ENCODE measurements at regions not wholly inside any gene's neighbourhood (a gene's known extent, or its start where the extent isn't known, plus 50 kb on each side); places are given as distances from the start of the nearest gene placed in this dataset.

- TF ChIP-seq POLR2AphosphoS5 (IDR thresholded peaks at IDR 0.05; ENCODE audit: low read depth, low read length) (no peak), RAD21 (IDR thresholded peaks at IDR 0.05; ENCODE audit: low read length) (no peak), CTCF (IDR thresholded peaks at IDR 0.05) (no peak), MEF2A (IDR thresholded peaks at IDR 0.05; ENCODE audit: borderline replicate concordance, low read depth) (no peak), EZH2phosphoT487 (IDR thresholded peaks at IDR 0.05; ENCODE audit: borderline replicate concordance, low read depth) (no peak), GABPA (IDR thresholded peaks at IDR 0.05; ENCODE audit: low read depth) (no peak), REST (IDR thresholded peaks at IDR 0.05; ENCODE audit: low read depth, low read length) (no peak), USF2 (IDR thresholded peaks at IDR 0.05; ENCODE audit: borderline replicate concordance, low read depth, low read length) (no peak), EP300 (IDR thresholded peaks at IDR 0.05; ENCODE audit: borderline replicate concordance in 1 of 2, low read depth in 1 of 2, low read length in 1 of 2) (no peak), RCOR1 (IDR thresholded peaks at IDR 0.05; ENCODE audit: low read length) (no peak), ELF1 (IDR thresholded peaks at IDR 0.05) (no peak), NRF1 (IDR thresholded peaks at IDR 0.05; ENCODE audit: low read depth, low read length) (no peak)
Observed at GRCh38 chr4:13067077-13067476, 417.1 kb downstream of the RAB28 start.
